ENCODE measurements at regions not wholly inside any gene's neighbourhood (a gene's known extent, or its start where the extent isn't known, plus 50 kb on each side); places are given as distances from the start of the nearest gene placed in this dataset.
A peak's percentile ranks its signal among the peaks of the same experiment; 100 is the strongest.

GRCh38 chr21:15141261-15141970, 76.6 kb upstream of the NRIP1 start:
- Histone ChIP-seq H3K27ac (no peak overlapping the region), H4K20me1 (no peaks in the 10 kb centered on the region), H3K4me2 (peak overlapping the region in 1 of 11 experiments; percentile 6; a peak in 1 of 22 replicates), H3K4me3 (no peak overlapping the region), H3K9me3 (replicated peaks in 1 of 11) (peaks cover 0 to 6% (median 0%) of the 10 kb centered on the region in 11 experiments; a peak in 2 of 22 replicates), H3K27me3 (no peaks in the 10 kb centered on the region; a peak in 1 of 22 replicates), H3K36me3 (no peaks in the 10 kb centered on the region), H3K9ac (no peak overlapping the region), H3K4me1 (peaks cover 9 to 22% (median 15%) of the 10 kb centered on the region in 10 experiments)
- TF ChIP-seq Cebpa-rat (IDR thresholded peaks at IDR 0.05): no peak

- Histone ChIP-seq H3K4me1 (peaks cover 0 to 6% (median 1%) of the 10 kb centered on the region in 10 experiments; a peak in 10 of 20 replicates), H3K9me3 (replicated peaks in 1 of 11) (peaks cover 0 to 8% (median 0%) of the 10 kb centered on the region in 11 experiments; a peak in 2 of 22 replicates)
- no peak for TF ChIP-seq Cebpa-rat (IDR thresholded peaks at IDR 0.05)
Measured at GRCh38 chr21:15144026-15144425, 79.2 kb upstream of the NRIP1 start.

DNA sequence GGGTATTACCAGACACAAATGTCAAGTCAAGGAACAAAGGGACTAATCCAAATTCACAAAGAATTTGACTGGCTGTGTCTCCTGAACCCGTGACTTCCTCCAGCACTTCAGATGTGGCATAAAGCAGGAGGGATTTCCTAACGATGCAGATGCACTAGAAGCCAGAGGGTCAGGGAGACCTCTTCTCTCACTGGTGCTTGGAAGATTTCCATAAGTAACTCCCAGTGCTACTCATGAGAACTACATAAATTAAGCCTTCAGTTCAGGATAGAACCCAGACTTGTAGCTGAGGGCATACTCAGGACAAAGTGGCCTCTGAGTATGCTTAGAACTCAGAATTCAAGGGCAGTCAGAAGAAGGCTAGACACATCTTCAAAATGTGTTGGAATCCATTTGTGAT, 83.6 kb upstream of the NRIP1 start:
- no peaks in the 10 kb centered on the region for H4K20me1 ChIP-seq
- no peaks in the 10 kb centered on the region for H3K36me3 ChIP-seq

More at GRCh38 chr21:15144026-15144425, 79.2 kb upstream of the NRIP1 start:
- Histone ChIP-seq H3K27me3 (no peaks in the 10 kb centered on the region), H3K27ac (no peak overlapping the region), H3K9ac (no peak overlapping the region), H4K20me1 (no peaks in the 10 kb centered on the region), H3K4me2 (no peak overlapping the region), H3K36me3 (no peaks in the 10 kb centered on the region), H3K4me3 (no peak overlapping the region)

GRCh38 chr21:15149600-15150224, 84.9 kb upstream of the NRIP1 start:
- Histone ChIP-seq H4K20me1 (no peaks in the 10 kb centered on the region), H3K4me1 (peaks cover 0 to 19% (median 7%) of the 10 kb centered on the region in 10 experiments; a peak in 10 of 20 replicates), H3K4me3 (no peak overlapping the region), H3K27ac (no peak overlapping the region), H3K4me2 (no peak overlapping the region), H3K36me3 (no peaks in the 10 kb centered on the region), H3K9me3 (replicated peaks in 1 of 11) (peaks cover 0 to 15% (median 7%) of the 10 kb centered on the region in 11 experiments; a peak in 15 of 22 replicates), H3K27me3 (no peaks in the 10 kb centered on the region), H3K9ac (no peak overlapping the region)
- no peak for TF ChIP-seq Cebpa-rat (IDR thresholded peaks at IDR 0.05)

More for the DNA sequence above, 83.6 kb upstream of the NRIP1 start:
- Histone ChIP-seq H3K27me3 (no peaks in the 10 kb centered on the region), H3K4me3 (no peak overlapping the region), H3K9me3 (replicated peaks in 1 of 11) (peaks cover 0 to 8% (median 0%) of the 10 kb centered on the region in 11 experiments; a peak in 5 of 22 replicates), H3K9ac (no peak overlapping the region), H3K27ac (no peak overlapping the region), H3K4me2 (no peak overlapping the region), H3K4me1 (peaks cover 0 to 18% (median 7%) of the 10 kb centered on the region in 10 experiments; a peak in 10 of 20 replicates)
- TF ChIP-seq Cebpa-rat (IDR thresholded peaks at IDR 0.05): no peak

DNA sequence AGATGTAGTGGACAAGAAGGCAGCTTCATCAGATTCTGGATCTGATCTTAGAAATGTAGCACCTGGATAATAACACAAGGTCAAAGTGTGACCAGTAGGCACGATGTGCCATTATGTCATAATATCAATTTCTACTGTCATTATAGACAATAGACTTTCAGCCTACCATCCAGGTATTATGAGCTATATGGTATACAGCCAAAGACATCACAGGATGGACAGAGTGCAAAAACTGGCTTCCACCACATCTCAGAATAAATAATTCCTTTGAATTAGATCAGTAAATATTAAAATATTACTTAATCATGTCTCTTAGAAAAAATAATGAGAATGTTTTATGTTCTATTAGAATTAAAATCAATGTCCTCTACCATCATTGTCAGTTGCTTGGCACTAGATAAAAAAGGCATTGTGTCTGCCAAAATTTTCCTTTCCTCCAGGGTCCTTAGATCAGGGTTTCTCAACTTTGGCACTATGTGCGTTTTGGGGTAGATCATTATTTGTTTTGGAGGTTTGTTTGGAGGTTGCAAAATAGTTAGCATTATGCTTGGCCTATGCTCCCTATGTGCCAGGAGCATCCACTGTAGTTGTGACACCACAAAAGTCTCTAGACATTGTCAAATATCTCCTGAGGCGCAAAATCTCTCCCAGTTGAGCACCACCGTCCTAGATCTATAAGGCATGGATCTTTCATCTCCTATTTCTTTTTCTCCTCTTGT, 86.7 kb upstream of the NRIP1 start:
- H3K4me3 ChIP-seq: no peak overlapping the region

GRCh38 chr21:15152591-15152990, 87.8 kb upstream of the NRIP1 start:
- TF ChIP-seq Cebpa-rat (IDR thresholded peaks at IDR 0.05): no peak
- H3K9ac ChIP-seq: no peak overlapping the region
- peaks cover 11 to 31% (median 15%) of the 10 kb centered on the region in 11 experiments; a peak in 20 of 22 replicates for H3K9me3 ChIP-seq (replicated peaks in 1 of 11)
- no peaks in the 10 kb centered on the region for H3K27me3 ChIP-seq
- H4K20me1 ChIP-seq: no peaks in the 10 kb centered on the region
- peaks cover 0 to 19% (median 7%) of the 10 kb centered on the region in 10 experiments; a peak in 10 of 20 replicates for H3K4me1 ChIP-seq
- H3K36me3 ChIP-seq: 0 out of 22 replicates have a peak, but pooled peaks cover 0 to 4% (median 0%) of the 10 kb centered on the region in 11 experiments
- H3K4me2 ChIP-seq: peak overlapping the region in 4 of 11 experiments; percentile 11 to 65 (median 24); a peak in 7 of 22 replicates
- no peak overlapping the region for H3K4me3 ChIP-seq
- H3K27ac ChIP-seq: no peak overlapping the region

More for the DNA sequence above, 86.7 kb upstream of the NRIP1 start:
- H4K20me1 ChIP-seq: no peaks in the 10 kb centered on the region
- TF ChIP-seq Cebpa-rat (IDR thresholded peaks at IDR 0.05): no peak
- peaks cover 0 to 19% (median 7%) of the 10 kb centered on the region in 10 experiments; a peak in 10 of 20 replicates for H3K4me1 ChIP-seq
- H3K9ac ChIP-seq: no peak overlapping the region
- no peak overlapping the region for H3K27ac ChIP-seq
- H3K36me3 ChIP-seq: no peaks in the 10 kb centered on the region
- H3K27me3 ChIP-seq: no peaks in the 10 kb centered on the region
- H3K4me2 ChIP-seq: peak overlapping the region in 4 of 11 experiments; percentile 11 to 65 (median 23); a peak in 2 of 22 replicates
- H3K9me3 ChIP-seq (replicated peaks in 1 of 11): peaks cover under 1 to 21% (median 14%) of the 10 kb centered on the region in 11 experiments; a peak in 15 of 22 replicates

- peaks cover 20 to 40% (median 29%) of the 10 kb centered on the region in 11 experiments for H3K9me3 ChIP-seq (replicated peaks in 1 of 11)
Measured at GRCh38 chr21:15159382-15160020, 94.7 kb upstream of the NRIP1 start.

DNA sequence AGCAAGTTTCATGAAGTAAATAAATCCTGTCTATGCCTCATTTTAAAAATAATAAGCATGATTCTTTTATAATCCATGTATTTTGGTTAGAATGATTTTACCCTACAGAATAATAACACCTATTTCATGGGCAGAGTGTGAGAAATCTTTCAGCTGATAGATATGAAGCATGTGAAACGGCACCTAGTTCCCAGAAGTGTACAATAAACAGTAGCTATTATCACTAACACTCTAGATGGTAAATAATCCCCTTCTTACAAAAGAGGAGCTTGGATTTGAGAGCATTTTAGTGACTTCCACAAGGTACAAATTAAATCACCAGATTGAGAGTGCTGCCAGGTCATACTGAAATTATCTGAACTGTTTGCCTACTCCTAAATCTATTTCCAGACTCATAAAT, 95.3 kb upstream of the NRIP1 start:
- Histone ChIP-seq H3K9ac (no peak overlapping the region), H3K27ac (no peak overlapping the region), H3K4me3 (no peak overlapping the region), H4K20me1 (no peaks in the 10 kb centered on the region), H3K4me1 (peaks cover 0 to 17% (median 0%) of the 10 kb centered on the region in 10 experiments; a peak in 8 of 20 replicates), H3K27me3 (no peaks in the 10 kb centered on the region), H3K4me2 (peak overlapping the region in 4 of 11 experiments; percentile 21 to 56 (median 36); a peak in 5 of 22 replicates), H3K36me3 (0 out of 22 replicates have a peak, but pooled peaks cover 0 to 4% (median 0%) of the 10 kb centered on the region in 11 experiments), H3K9me3 (replicated peaks in 1 of 11) (peaks cover 13 to 34% (median 27%) of the 10 kb centered on the region in 11 experiments)
- no peak for TF ChIP-seq Cebpa-rat (IDR thresholded peaks at IDR 0.05)

More at GRCh38 chr21:15159382-15160020, 94.7 kb upstream of the NRIP1 start:
- Histone ChIP-seq H3K4me2 (peak overlapping the region in 5 of 11 experiments; percentile 13 to 56 (median 30); a peak in 7 of 22 replicates), H3K27me3 (no peaks in the 10 kb centered on the region), H3K4me1 (peaks cover 0 to 17% (median 0%) of the 10 kb centered on the region in 10 experiments; a peak in 8 of 20 replicates), H3K9ac (no peak overlapping the region), H3K36me3 (0 out of 22 replicates have a peak, but pooled peaks cover 0 to 4% (median 0%) of the 10 kb centered on the region in 11 experiments), H3K4me3 (no peak overlapping the region), H4K20me1 (no peaks in the 10 kb centered on the region), H3K27ac (0 out of 22 replicates have a peak overlapping the region, but pooled peaks of 1 of the 11 experiments have one; percentile 22)
- TF ChIP-seq Cebpa-rat (IDR thresholded peaks at IDR 0.05): no peak
